K562 (cell line): ENCODE measurements at regions not wholly inside any gene's neighbourhood (a gene's known extent, or its start where the extent isn't known, plus 50 kb on each side); places are given as distances from the start of the nearest gene placed in this dataset.

ENCODE experiments used
- ATAC-seq: fragments of 200-7000 bp; cut with Tn5 transposase; 3 replicates; pipeline ENCODE4 v1.9.1; 2020; ENCODE audit warnings: moderate library complexity
- BruUV-seq: library from RNA; stranded (reverse); fragments of 400-500 nt; replicated peaks from 2 replicates; lab custom pipeline; 2021; lab: Mats Ljungman, UMichigan
- CTCF ChIA-PET: fragments of 300-600 bp; formaldehyde crosslinking; extraction: SDS; loops from one replicate; lab custom pipeline; 2021; ENCODE audit warnings: low intra/inter-chr PET ratio; lab: Yijun Ruan, JAX
- POLR2A ChIA-PET: fragments of 300-600, 350-650 bp; sonication (Branson Sonifier 250); formaldehyde crosslinking; extraction: SDS; loops from one replicate; lab custom pipeline; 2021; ENCODE audit warnings: antibody characterized with exemption, inconsistent platforms; lab: Yijun Ruan, JAX
- DNase-seq, 4 experiments: peaks; one replicate each; pipeline versions ENCODE4 v3.0.0 to v3.0.0-alpha.2; 2011 to 2018; ENCODE audit warnings: low spot score in 3 of 4, mixed read lengths in 3 of 4; ENCODE audit errors: extremely low read depth in 1 of 4
- FAIRE-seq: peaks from 2 replicates; lab custom pipeline; 2011; peaks lifted over from hg19 to GRCh38; lab: Jason Lieb, UNC
- H2AFZ ChIP-seq: 2 replicates; pipeline ENCODE4 v1.6.0; 2011; ENCODE audit warnings: low read depth, low read length, control low read depth, inconsistent platforms
- H3K27ac ChIP-seq: fragments of 200-600 bp; 3 replicates; pipeline ENCODE4 v1.8.0; 2011; ENCODE audit warnings: low read depth, mild to moderate bottlenecking, control low read depth, inconsistent platforms, low read length, moderate library complexity, mixed read lengths; ENCODE audit errors: extremely low read depth
- H3K27me3 ChIP-seq, 2 experiments: fragments of 300-600 bp in 1 of 2; 2 replicates in 1 of 2; 3 replicates in 1 of 2; pipeline versions ENCODE4 v1.6.0 to v1.8.0; 2011; ENCODE audit warnings: inconsistent platforms in 2 of 2, low read length in 2 of 2, mild to moderate bottlenecking in 1 of 2, mixed read lengths in 1 of 2, moderate library complexity in 1 of 2; ENCODE audit not compliant: control insufficient read depth in 2 of 2, insufficient read depth in 2 of 2
- H3K36me3 ChIP-seq: fragments of 300-600 bp; 3 replicates; pipeline ENCODE4 v1.8.0; 2011; ENCODE audit warnings: mild to moderate bottlenecking, low read length, inconsistent platforms; ENCODE audit not compliant: control insufficient read depth, insufficient read depth
- H3K4me1 ChIP-seq, 2 experiments: fragments of 200-600 bp in 1 of 2; replicated peaks in 1 of 2; 2 replicates in 1 of 2; 3 replicates in 1 of 2; pipeline versions ENCODE4 v1.5.1 to v1.8.0; 2011; ENCODE audit warnings: inconsistent platforms in 2 of 2, low read length in 2 of 2, mild to moderate bottlenecking in 1 of 2, mixed read lengths in 1 of 2, moderate library complexity in 1 of 2; ENCODE audit not compliant: control insufficient read depth in 2 of 2, insufficient read depth in 2 of 2
- H3K4me2 ChIP-seq: 2 replicates; pipeline ENCODE4 v1.6.1; 2011; ENCODE audit warnings: low read length, control low read depth, inconsistent platforms, mixed read lengths; ENCODE audit not compliant: insufficient read depth
- H3K4me3 ChIP-seq: fragments of 200-600 bp; sonication (generic), shearing (Covaris generic); 2 replicates; pipeline ENCODE4 v1.5.1; 2016; ENCODE audit warnings: control low read depth, inconsistent platforms
- H3K79me2 ChIP-seq: fragments of 200-600 bp; 3 replicates; pipeline ENCODE4 v1.8.0; 2011; ENCODE audit warnings: low read length, inconsistent platforms; ENCODE audit not compliant: control insufficient read depth, insufficient read depth
- H3K9ac ChIP-seq, 2 experiments: 2 replicates each; pipeline versions ENCODE4 v1.6.0 to v1.6.1; 2011; ENCODE audit warnings: low read depth in 2 of 2, low read length in 2 of 2, control low read depth in 1 of 2, inconsistent platforms in 1 of 2, mild to moderate bottlenecking in 1 of 2, mixed read lengths in 1 of 2; ENCODE audit not compliant: insufficient read depth in 1 of 2
- H3K9me1 ChIP-seq: one replicate; pipeline ENCODE4 v1.6.0; 2011; ENCODE audit warnings: inconsistent platforms, mild to moderate bottlenecking, low read length, moderate library complexity; ENCODE audit not compliant: control insufficient read depth, insufficient read depth
- H3K9me3 ChIP-seq: replicated peaks from 2 replicates; pipeline ENCODE4 v1.5.1; 2011; ENCODE audit warnings: low read depth, low read length, inconsistent platforms; ENCODE audit not compliant: control insufficient read depth, insufficient read depth
- H4K20me1 ChIP-seq: replicated peaks from 2 replicates; pipeline ENCODE4 v1.6.1; 2011; ENCODE audit warnings: low read length, inconsistent platforms, mixed read lengths; ENCODE audit not compliant: control insufficient read depth, insufficient read depth
- CHD2 ChIP-seq: IDR thresholded peaks from 2 replicates; pipeline ENCODE4 v1.6.1; 2011; ENCODE audit warnings: low read depth, low read length
- CTBP1 ChIP-seq: fragments of 450-650 bp; IDR thresholded peaks from 2 replicates; pipeline ENCODE4 v1.6.1; 2016; ENCODE audit warnings: borderline replicate concordance
- DMBX1 ChIP-seq: fragments of 250-450 bp; sonication (Bioruptor Pico); IDR thresholded peaks from 2 replicates; pipeline ENCODE4 v1.8.0; 2022; ENCODE audit warnings: inconsistent platforms, mild to moderate bottlenecking, moderate library complexity, borderline replicate concordance
- ETV1 ChIP-seq: fragments of 450-650 bp; conservative IDR thresholded peaks from 2 replicates; pipeline ENCODE4 v1.6.1; 2016; ENCODE audit warnings: missing genetic modification characterization, control low read depth, low read depth, missing compliant biosample characterization
- HCFC1 ChIP-seq: IDR thresholded peaks from 2 replicates; pipeline ENCODE4 v1.6.1; 2012; ENCODE audit warnings: low read depth, low read length, improper control_type of control experiment
- HMG20B ChIP-seq: fragments of 250-450 bp; sonication (Bioruptor Pico); IDR thresholded peaks from 2 replicates; pipeline ENCODE4 v1.5.0; 2021; ENCODE audit warnings: mild to moderate bottlenecking
- IRF1 ChIP-seq: sonication (generic); formaldehyde crosslinking; IDR thresholded peaks from 2 replicates; pipeline ENCODE4 v1.8.0; 2022; ENCODE audit warnings: missing genetic modification reagents, mild to moderate bottlenecking, borderline replicate concordance
- NCOA6 ChIP-seq: fragments of 450-650 bp; IDR thresholded peaks from 2 replicates; pipeline ENCODE4 v1.6.1; 2017; ENCODE audit warnings: mild to moderate bottlenecking
- POLR2AphosphoS5 ChIP-seq: IDR thresholded peaks from 2 replicates; pipeline ENCODE4 v1.6.1; 2011; ENCODE audit warnings: mild to moderate bottlenecking, low read depth, low read length, moderate library complexity; ENCODE audit not compliant: control insufficient read depth, insufficient read depth
- TGIF2 ChIP-seq: sonication (generic); formaldehyde crosslinking; IDR thresholded peaks from 2 replicates; pipeline ENCODE4 v1.8.1; 2022; ENCODE audit warnings: mild to moderate bottlenecking, missing genetic modification reagents, moderate library complexity
- ZKSCAN1 ChIP-seq: fragments of 150-350 bp; IDR thresholded peaks from 2 replicates; pipeline ENCODE4 v1.6.1; 2016; ENCODE audit warnings: low read depth, low read length
- ZNF217 ChIP-seq: sonication (generic); formaldehyde crosslinking; IDR thresholded peaks from 2 replicates; pipeline ENCODE4 v1.8.0; 2022; ENCODE audit warnings: mild to moderate bottlenecking, missing genetic modification reagents
- ZNF23 ChIP-seq: fragments of 250-450 bp; sonication (Bioruptor Pico); IDR thresholded peaks from 2 replicates; pipeline ENCODE4 v1.4.0; 2020; ENCODE audit warnings: mild to moderate bottlenecking
- WGBS: fragments of 100-300 bp; shearing (Covaris generic); methylation state at CpG from one replicate; pipeline ENCODE4 v1.1.6; 2016; ENCODE audit warnings: low coverage, mixed read lengths; ENCODE audit not compliant: insufficient coverage; ENCODE audit errors: missing lambda C conversion rate; 5-methylcytosine and 5-hydroxymethylcytosine counted together
- in situ Hi-C: fragments of 300-500 bp; cut with MboI; formaldehyde crosslinking; loops from 4 replicates; pipeline ENCODE4 v1.15.0; 2018; ENCODE audit warnings: inconsistent platforms, mixed read lengths
- intact Hi-C: fragments of 100-400 bp; cut with micrococcal nuclease; formaldehyde crosslinking; loops from 2 replicates; pipeline ENCODE4 v1.14.2; 2022
- TF ChIP-seq, protein P1 (sequence below): sonication (generic); formaldehyde crosslinking; IDR thresholded peaks from 2 replicates; pipeline ENCODE4 v1.8.1; 2022; ENCODE audit warnings: missing genetic modification reagents

GRCh38 chr15:62739507-62739906 lies 303.0 kb upstream of the TPM1 start:
- in situ Hi-C loops: no loop called here
- Histone ChIP-seq H3K27ac (no peak overlapping the region), H2AFZ (no peak overlapping the region), H4K20me1 (0 out of 2 replicates have a peak, but pooled peaks cover 2% of the 10 kb centered on the region), H3K4me1 (no peaks in the 10 kb centered on the region), H3K9ac (no peak overlapping the region), H3K79me2 (no peaks in the 10 kb centered on the region), H3K9me1 (no peaks in the 10 kb centered on the region), H3K4me3 (no peak overlapping the region)
- ATAC-seq: no peak
- no TSS peak for BruUV-seq
- ChIA-PET CTCF (no interaction called here), POLR2A (interaction anchor here (0.9 kb wide), 1 partner anchor 11 kb away, joined by 3 read pairs; no protein-coding TSS in a partner anchor)
- TF ChIP-seq ZNF23 (CRISPR knock-in tag) (no peak), IRF1 (CRISPR knock-in tag) (no peak)
- TF ChIP-seq, all 486 proteins: peak for 0
- Histone ChIP-seq H3K36me3 (no peaks in the 10 kb centered on the region), H3K27me3 (peaks cover 16 to 42% of the 10 kb centered on the region in 2 experiments; a peak in 3 of 5 replicates), H3K9me3 (no peaks in the 10 kb centered on the region), H3K4me2 (no peak overlapping the region)
- intact Hi-C loops: no loop called here
- WGBS: 0% methylated on average over 3 of the region's 3 CpGs
- FAIRE-seq: no peak
- no peak for DNase-seq

DNA sequence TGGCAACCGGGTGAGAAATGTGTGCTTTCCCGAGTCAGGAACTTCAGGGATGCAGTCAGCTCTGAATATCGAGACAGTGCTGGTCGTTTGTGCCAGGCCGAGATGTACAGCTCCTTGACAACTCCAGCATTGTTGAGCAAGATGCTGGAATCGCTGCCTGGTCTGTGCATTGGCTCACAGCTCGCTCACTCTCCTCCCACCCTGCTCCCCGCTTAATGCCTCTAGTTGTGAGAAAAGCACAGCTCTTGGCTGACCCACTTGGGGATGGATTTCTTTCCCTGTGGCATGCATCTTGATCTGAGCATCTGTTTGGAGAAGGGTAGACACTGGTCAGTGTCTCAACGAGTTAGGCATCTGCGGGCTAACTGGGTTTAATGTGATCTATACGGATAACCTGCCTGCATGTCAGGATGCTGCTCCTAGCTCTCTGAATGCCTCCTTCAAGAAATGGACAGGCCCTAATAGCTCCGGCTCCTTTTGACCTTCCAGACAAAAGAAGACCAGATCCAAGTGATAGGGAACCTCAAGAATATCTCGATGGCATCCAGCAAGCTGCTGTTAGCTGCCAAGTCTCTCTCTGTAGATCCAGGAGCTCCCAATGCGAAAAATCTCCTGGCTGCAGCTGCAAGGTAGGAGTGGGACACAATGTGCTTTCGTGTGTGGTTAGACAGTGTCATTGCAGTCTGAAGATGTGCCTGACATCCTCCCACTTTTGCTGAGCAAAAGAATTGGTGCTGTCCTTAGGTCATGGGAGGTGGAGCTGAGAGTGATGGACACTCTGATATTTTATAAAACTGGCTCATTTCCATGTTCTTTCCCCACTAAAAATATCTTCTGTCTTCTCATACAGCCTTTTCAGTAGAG lies 302.2 kb upstream of the TPM1 start:
- 3% methylated on average over 15 of the region's 15 CpGs for WGBS
- no peaks in the 10 kb centered on the region for H3K4me1 ChIP-seq
- no peak for TF ChIP-seq ETV1 (tag)
- no peak for TF ChIP-seq CHD2
- TF ChIP-seq ZNF217 (CRISPR knock-in tag): no peak
- TF ChIP-seq CTBP1: no peak
- TF ChIP-seq NCOA6: no peak
- TF ChIP-seq TGIF2 (CRISPR knock-in tag): no peak
- TF ChIP-seq HCFC1: no peak
- no peak for TF ChIP-seq POLR2AphosphoS5
- TF ChIP-seq, protein P1, sequence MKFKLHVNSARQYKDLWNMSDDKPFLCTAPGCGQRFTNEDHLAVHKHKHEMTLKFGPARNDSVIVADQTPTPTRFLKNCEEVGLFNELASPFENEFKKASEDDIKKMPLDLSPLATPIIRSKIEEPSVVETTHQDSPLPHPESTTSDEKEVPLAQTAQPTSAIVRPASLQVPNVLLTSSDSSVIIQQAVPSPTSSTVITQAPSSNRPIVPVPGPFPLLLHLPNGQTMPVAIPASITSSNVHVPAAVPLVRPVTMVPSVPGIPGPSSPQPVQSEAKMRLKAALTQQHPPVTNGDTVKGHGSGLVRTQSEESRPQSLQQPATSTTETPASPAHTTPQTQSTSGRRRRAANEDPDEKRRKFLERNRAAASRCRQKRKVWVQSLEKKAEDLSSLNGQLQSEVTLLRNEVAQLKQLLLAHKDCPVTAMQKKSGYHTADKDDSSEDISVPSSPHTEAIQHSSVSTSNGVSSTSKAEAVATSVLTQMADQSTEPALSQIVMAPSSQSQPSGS (CRISPR knock-in tag): no peak
- no peak for TF ChIP-seq DMBX1 (CRISPR knock-in tag)
- no peak for TF ChIP-seq ZKSCAN1
- no peak for TF ChIP-seq HMG20B (CRISPR knock-in tag)

More for the DNA sequence above, 302.2 kb upstream of the TPM1 start:
- in situ Hi-C loops (no loop called here), intact Hi-C loops (no loop called here)
- H3K4me2 ChIP-seq: no peak overlapping the region
- no peak overlapping the region for H3K27ac ChIP-seq
- no peak overlapping the region for H3K9ac ChIP-seq
- no peak overlapping the region for H3K4me3 ChIP-seq
- POLR2A ChIA-PET: interaction anchor here (0.5 kb wide), 1 partner anchor 545 kb away, joined by 3 read pairs; no protein-coding TSS in a partner anchor
- no peaks in the 10 kb centered on the region for H3K9me1 ChIP-seq
- CTCF ChIA-PET: no interaction called here
- H3K27me3 ChIP-seq: peaks cover 16 to 47% of the 10 kb centered on the region in 2 experiments; a peak in 3 of 5 replicates
- no peak overlapping the region for H2AFZ ChIP-seq
- ATAC-seq (no peak), FAIRE-seq (no peak), DNase-seq (no peak)
- BruUV-seq: no TSS peak
- H3K36me3 ChIP-seq: no peaks in the 10 kb centered on the region
- no peaks in the 10 kb centered on the region for H3K79me2 ChIP-seq
- 0 out of 2 replicates have a peak, but pooled peaks cover 2% of the 10 kb centered on the region for H4K20me1 ChIP-seq
- H3K9me3 ChIP-seq: no peaks in the 10 kb centered on the region
